ENCODE measurements at regions not wholly inside any gene's neighbourhood (a gene's known extent, or its start where the extent isn't known, plus 50 kb on each side); places are given as distances from the start of the nearest gene placed in this dataset.
"Not testable (repeated sequence)": the region's sequence is repeated elsewhere in the genome, so short reads cannot be mapped to it uniquely, and the experiment has no call there.

DNA sequence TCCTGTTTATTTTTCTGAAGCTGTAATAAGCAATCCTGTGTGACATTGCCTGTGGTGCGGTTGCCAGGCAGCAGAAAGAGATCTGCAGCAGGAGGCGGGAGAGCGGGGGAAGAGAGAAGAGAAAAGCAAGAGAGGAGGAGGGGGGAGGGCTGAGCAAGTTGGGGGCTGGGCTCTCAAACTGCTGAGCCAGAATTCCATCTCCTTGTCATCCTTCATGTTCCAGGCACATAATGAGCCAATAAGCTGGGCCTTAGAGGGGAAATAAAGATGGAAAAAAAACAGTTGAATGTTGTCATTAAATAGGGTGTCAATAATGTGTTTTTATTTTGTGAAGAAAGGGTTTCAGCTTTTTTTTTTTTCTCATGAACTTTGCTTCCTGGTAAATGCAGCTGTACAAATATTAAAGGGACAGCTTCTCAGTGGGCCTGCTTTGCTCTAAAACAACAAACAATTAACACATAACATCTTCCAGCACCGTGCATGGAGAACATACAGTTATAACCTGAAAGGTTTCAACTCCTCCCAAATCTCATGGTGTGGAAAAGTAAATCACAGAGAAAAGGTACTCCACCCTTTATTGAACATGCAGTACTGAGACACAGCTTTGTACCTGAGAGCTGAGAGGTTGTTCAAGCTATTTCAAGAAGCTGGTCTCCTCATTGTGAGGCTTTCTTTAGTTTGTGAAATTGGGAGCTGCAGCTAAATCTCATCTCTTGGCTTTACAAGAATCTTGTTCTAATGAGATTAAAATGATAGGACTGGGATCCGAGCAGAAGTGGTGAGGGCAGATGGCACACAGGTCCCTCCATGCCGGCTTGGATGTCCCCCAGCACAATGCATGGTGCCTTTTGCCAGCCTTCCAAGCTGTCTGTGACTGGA is 451.1 kb upstream of the KCNMB2 start:
- peak in 46 of 51 donors; percentile 8 to 90 (median 68) for DNase-seq

DNA sequence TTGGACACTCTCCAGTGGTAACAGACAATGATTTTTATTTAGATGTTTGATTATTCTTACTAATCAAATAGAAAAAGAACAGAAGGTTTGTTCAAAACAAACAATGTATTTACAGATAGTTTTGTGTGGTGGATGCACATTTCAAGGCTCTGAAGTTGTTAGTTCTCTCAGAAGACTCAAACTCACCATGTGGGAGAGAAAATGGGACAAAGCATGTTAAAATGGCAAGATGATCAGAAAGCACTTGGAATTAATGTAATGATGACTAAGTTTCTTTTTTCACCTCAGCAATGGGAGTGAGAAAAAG is 450.5 kb upstream of the KCNMB2 start:
- peak in 1 of 51 donors; percentile 34 for DNase-seq

DNA sequence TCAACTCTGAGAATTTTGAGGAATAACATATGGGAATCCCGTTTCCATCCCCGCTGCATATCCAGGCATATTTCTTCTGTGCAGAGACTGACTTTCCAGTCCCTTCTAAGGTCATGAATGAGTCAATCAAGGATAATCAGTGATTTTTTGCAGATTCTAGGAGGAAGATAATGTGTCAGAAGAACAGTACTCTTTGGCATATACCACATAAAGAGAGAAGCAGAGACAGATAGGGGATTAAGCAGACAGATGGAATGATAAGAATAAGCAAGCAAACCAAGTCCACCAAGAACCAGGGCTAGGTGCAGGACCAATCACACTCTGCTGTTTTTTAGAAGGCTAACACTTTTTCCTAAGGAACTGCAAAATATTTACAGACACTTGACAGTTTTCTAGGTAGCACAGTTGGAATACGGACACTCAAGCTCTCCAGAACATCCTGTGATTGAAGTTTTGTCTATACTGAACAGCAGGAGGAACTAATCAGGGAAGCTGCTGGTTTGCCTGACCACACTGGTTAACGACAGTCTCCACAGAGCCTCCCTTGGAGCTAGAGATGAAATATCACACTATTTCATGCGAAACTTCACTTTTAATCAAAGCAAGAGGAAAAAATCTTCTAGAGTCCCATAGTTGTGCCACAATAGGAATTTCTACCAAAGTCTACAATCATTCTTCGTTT is 450.0 kb upstream of the KCNMB2 start:
- DNase-seq: peak in 1 of 51 donors; percentile 67

DNA sequence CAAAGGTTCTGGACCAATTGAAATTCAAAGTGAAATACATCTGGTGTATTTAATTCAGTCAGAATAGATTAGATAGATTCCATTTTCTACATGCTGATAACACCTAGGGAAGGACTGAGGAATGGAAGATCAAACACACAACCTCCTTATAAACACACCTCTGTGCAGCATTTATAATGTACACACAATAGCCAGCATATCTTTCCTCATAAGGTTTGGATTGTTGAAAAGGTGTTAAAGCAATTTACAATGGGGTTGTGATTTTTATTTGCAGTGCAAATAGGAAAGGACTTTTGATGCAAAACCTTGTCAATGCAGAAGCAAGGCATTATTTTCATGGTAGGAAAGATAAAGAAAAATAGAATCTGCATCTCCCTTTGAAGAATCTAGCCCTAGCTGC is 448.9 kb upstream of the KCNMB2 start:
- no peak for DNase-seq

DNA sequence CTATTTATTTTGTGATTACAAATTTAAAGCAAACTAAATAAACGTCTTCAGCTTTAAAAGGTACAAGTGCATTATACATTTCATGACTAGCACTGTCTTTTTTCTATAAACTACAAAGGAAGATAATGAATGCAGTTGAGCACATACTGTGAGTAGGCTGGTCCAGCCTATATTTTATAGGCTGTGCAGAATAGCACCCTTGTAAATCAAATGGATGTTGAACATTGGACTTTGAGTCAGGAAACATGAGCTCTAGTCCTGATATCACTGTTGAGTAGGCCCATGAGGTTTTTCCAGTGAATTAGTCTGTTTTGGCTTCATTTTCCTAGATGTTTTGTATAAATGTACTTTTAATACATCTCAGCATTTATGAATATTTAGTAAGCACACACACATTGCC is 447.3 kb upstream of the KCNMB2 start:
- no peak for DNase-seq

DNA sequence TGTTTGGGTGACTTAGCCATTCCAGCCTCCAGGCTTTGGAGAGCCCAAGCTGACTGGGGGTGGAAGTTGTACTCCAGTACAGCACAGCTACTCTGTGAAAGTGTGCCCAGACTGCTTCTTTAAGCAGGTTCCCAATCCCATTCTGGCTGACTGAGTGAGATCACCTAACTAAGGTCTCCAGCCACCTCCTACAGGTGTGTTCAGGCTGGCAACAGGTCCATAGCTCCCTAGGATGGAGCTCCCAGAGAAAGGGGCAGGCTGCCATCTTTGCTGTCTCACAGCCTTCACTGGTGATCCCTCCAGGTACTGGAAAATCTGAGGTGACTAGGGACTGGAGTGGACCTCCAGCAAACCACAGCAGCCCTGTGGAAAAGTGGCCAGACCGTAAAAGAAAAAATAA is 445.3 kb upstream of the KCNMB2 start:
- no peak for DNase-seq

DNA sequence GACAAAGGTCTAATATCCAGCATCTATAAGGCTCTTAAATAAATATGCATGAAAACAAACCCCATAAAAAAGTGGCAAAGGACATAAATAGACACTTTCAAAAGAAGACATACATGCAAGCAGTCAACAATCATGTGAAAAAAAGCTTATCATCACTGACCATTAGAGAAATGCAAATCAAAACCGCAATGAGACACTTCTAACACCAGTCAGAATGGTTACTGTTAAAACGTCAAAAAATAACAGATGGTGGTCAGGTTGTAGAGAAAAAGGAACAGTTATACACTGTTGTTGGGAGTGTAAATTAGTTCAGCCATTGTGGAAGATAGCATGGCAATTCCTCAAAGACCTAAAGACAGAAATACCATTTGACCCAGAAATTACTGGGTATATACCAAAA is 440.7 kb upstream of the KCNMB2 start:
- no peak for DNase-seq

DNA sequence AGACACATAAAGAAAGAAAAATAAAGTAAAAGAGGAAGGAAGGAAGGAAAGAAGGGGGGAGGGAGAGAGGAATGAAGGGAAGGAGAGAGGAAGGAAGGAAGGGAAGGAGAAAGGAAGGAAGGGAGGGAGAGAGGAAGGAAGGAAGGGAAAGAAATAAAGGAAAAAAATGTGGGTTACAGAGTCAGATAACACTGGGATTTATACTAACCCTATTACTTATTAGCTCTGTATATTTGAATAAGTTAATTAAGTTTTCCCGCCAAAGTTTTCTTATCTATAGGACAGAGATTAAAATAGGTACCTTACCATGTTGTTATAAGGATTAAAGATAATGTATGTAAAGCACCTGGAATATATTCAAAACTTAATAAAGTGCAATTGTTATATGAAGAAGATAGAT is 439.3 kb upstream of the KCNMB2 start:
- no peak for DNase-seq

DNA sequence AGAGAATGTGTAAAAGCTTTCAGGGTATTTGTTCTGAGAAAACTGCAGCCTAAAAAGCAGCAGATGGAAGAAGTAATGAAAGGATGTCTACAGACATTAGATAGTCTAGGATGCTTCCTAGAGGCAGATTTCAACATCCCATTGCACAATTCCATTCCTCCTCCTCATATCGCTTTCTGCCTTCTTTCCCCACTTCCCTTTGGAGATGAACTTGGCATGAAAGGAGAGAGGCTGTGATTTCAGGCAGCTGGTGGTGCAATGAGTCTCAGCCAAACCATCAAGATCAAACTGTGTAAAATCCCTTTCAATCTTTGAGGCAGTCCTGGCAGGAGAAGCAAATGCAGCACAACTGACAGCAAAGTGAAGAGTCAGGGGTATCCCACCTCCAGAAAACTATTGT is 438.7 kb upstream of the KCNMB2 start:
- no peak for DNase-seq

DNA sequence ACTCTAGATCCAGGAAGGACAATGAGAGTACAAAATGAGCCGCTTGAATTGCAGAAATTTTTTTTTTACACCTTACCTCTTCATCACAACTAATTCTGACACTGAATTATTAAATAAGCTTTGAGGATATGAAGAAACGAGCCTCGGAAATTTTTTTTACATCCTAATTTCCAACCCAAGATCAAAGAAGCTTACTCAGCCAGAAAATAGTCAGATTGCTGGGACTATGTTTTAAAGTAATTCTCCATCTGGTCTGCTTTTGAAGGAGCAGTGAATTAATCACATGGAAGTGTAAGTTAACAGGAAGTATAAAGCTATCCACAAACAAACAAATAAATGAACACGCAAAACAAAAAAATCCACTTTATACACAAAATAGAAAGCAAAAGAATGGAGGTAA is 437.0 kb upstream of the KCNMB2 start:
- no peak for DNase-seq

DNA sequence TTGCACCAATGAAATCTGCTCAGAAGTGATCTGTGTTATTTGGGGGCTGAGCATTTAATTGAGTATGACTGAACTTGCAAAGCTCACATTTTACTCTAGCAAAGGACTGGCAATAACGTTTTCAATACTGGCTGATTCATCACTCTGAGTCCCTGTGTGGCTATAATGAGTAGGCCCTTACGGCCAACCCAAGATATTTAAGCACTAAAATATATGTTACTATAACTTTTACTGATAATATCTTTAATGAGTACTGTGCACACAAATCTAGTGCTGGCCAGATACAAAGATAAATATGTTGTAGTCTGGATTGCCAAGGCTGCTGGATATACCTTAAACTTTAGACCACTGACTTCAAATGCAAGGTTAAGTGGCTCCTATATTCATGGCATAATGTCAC is 436.4 kb upstream of the KCNMB2 start:
- DNase-seq: no peak

DNA sequence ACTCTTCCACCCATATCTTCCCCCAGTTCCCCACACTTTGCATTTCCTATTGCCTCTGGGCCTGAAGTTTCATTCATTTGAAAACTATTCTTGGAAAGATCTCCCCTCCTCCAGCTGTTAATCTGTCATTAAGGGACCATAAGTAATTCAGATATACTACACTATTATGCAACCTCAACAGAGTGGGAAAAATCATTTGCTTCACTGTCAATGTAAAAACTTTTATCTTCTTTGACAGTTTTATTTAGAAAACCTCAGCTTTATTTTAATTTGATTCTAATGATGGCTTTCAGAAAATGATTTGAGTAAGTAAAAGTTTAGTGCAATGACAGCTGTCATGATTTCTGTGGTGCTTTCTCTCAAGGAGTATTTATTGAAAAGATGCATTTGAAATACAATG is 435.3 kb upstream of the KCNMB2 start:
- DNase-seq: no peak

DNA sequence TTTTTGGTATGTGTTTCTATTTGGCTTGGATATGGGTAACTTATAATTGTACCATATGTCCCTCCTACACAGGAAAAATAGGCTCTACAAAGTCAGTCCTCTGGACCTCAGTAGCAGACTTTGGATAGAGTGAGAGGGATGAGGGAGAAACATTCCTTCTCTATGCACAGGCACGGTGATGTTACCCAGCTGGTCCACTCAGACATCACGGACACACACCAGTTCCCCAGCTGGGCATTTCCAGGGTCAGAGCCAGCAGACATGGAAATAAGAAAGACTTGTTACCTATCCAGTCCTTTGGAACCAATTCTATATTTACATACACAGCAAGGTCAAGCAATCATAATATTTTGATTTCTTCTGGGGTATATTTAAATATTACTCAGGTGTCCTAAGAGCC is 433.1 kb upstream of the KCNMB2 start:
- no peak for DNase-seq

DNA sequence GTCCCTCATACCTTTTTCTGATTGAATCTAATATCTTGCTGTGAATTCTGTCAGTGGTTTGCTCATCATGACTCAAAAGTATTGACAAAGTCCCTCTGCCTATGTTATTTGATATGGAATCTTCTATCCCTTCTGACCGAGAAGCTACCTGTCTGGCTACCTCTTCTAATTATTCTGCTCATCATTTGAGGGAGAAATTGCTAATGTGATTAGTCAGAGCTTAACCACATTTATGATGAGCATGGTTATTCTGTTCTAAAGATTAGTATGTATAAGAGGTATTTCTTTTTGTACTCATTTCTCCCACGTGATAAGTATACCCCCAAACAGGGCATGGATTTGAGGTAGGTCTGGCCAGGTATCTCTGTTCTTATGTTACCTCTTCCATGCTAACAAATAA is 428.4 kb upstream of the KCNMB2 start:
- no peak for DNase-seq

DNA sequence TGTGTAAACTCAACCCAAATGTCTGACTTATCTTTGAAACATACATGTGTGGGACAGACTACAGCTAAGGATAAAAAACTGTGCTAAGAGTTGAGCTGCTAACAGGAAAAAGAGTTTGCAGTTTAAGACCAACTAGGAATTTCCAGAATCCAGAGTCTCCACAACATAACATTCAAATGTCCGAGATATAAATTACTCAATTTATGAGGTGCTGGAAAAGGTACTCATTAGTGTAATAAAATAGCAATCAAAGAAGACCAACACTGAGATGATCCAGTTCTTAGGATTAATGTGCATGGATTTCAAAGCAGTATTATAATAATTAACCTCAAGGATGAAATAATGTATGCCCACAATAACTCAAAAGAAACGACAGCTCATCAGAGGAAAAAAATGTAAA is 426.5 kb upstream of the KCNMB2 start:
- no peak for DNase-seq

DNA sequence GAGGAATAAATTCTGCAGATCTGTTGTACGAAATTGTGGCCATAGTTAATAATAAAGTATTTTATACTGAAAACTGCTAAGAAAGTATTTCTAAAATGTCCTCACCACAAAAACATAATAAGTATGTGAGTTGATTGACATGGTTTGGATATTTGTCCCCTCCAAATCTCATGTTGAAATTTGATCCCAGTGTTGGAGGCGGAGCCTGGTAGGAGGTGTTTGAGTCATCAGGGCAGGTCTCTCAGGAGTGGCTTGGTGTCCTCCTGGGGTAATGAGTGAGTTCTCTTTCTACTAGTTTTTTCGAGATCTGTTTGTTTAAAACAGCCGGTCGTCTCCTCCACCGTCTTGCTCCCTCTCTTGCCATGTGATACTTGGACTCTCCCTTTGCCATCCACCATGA is 424.1 kb upstream of the KCNMB2 start:
- no peak for DNase-seq

DNA sequence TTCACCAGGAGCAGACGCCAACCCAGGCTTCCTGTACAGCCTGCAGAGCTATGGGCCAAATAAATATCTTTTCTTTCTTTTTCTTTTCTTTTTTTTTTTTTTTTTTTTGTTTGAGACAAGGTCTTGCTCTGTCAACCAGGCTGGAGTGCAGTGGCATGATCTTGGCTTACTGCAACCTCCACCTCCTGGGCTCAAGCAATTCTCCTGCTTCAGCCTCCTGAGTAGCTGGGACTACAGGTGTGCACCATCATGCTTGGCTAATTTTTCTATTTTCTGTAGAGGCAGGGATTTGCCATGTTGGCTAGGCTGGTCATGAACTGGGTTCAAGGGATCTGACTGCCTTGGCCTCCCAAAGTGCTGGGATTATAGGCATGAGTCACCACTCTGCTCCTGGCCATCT is 423.7 kb upstream of the KCNMB2 start:
- not testable (repeated sequence) for DNase-seq

DNA sequence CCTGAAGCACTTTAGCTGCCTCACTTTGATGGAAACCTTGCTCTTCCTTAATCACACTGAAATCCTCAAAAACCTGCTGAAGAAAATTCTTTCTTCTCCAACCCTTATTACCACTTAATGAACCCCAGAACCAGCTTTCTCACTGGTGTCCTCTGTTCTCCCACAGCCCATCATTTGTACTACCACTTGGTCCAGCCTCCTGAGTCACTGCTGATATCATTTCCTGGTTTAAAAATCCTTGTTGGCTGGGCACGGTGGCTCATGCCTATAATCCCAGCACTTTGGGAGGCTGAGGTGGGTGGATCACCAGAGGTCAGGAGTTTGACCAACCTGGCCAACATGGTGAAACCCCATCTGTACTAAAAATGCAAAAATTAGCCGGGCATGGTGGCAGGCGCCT is 418.6 kb upstream of the KCNMB2 start:
- DNase-seq: no peak

DNA sequence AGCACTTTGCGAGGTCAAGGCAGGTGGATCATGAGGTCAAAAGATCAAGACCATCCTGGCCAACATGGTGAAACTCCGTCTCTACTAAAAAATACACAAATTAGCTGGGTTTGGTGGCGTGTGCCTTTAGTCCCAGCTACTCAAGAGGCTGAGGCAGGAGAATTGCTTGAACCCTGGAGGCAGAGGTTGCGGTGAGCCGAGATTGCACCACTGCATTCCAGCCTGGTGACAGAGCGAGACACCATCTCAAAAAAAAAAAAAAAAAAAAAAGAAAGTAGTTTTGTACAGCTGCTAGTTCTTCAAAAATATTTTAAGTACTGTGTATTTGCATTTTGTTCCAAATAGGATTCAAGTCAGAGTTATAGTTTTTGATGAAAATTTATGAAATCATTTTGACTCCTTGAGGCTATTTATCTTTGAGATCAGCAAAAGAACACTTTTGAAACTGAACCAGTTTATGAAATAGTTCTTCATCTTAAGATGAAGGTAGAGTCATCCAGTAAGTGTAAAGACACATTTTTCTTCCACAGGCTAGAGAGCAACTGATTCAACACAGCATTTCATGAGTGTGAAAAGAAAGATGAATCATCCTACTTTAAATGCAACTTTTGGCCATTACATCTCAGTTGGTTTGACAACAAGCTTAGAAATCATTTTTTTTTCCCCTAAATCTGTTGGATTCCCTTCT is 416.5 kb upstream of the KCNMB2 start:
- peak in 1 of 51 donors; percentile 7 for DNase-seq

DNA sequence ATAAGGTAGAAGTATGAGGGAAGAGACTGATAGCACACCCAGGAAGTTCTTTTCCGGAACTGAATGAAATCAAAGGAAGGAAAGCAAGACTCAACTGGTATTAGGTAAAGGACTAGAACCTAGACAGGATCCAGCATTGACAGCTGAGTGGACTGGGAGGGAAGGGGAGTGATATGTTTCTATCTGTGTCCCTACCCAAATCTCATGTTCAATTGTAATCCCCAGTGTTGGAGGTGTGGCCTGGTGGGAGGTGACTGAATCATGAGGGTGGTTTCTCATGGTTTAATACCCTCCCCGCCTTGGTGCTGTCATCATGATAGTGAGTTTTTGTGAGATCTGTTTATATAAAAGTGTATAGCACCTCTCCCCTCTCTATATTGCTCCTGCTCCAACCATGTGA is 415.9 kb upstream of the KCNMB2 start:
- DNase-seq: no peak

DNA sequence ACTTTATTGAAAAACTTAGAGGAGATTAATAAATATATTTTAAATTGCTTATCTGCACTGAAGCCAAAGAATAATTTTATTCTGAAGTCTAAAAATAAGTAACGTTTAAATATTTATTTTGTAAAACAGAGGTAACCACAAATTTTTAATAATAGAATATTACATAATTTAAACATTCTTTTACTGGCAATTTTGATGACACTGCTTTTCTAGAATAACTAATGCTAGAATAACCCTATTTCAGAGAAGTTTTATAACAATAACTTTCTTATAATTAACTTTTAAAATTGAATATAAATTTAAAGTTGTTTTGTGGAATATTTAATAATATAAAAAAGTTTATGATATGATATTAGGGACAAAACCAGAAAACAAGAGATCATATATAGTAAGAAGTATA is 409.6 kb upstream of the KCNMB2 start:
- no peak for DNase-seq

DNA sequence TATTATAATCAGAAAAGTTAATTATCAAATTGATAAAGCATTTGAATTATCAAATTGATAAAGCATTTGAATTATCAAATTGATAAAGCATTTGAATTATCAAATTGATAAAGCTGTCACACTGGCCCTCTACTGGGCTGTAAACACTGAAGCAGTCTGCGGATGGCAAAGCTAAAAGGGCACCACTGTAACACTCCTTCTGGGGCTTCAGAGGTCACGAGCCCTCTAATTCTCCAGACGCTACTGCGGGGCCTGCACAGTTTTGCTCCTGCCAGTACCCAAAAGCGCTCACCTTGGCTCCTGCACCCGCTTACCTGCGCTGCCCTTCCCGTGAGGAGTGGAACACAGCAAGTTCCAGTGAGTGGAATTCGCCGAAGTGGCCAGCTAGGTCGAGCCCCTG is 409.0 kb upstream of the KCNMB2 start:
- no peak for DNase-seq

DNA sequence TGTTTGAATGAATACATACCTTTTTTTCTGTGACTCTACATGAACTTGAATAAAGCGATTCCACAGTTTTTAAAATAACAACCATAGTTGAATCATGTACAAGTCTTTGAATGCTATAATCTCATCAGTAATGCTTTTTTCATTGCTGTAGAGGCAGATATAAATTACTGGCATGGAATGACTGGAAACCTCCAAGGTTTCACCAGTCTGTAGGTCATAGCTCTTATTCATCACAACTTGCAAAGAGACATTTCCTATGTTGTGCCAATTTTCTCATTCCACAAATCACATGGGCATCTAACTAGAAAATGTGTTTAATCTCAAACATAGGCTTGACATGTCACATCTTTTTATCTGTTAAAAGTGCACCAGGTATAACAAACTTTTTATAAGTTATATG is 407.1 kb upstream of the KCNMB2 start:
- no peak for DNase-seq

All from hypothalamus (tissue), 51 donors.